DND-41 (cell line): ENCODE measurements at regions not wholly inside any gene's neighbourhood (a gene's known extent, or its start where the extent isn't known, plus 50 kb on each side); places are given as distances from the start of the nearest gene placed in this dataset.
"Not testable (repeated sequence)": the region's sequence is repeated elsewhere in the genome, so short reads cannot be mapped to it uniquely, and the experiment has no call there.

ENCODE experiments used
- ATAC-seq: fragments of 200-7000 bp; cut with Tn5 transposase; 3 replicates; pipeline ENCODE4 v1.9.1; 2021; ENCODE audit warnings: low read depth; ENCODE audit not compliant: insufficient read depth
- DNase-seq: peaks from one replicate; pipeline ENCODE4 v3.0.0-alpha.2; 2020
- H2AFZ ChIP-seq: 2 replicates; pipeline ENCODE4 v1.6.0; 2012; ENCODE audit warnings: low read depth, low read length
- H3K27ac ChIP-seq: 2 replicates; pipeline ENCODE4 v1.5.1; 2012; ENCODE audit warnings: low read length, inconsistent platforms
- H3K27me3 ChIP-seq: fragments of 200-600 bp; sonication (generic); 2 replicates; pipeline ENCODE4 v1.6.0; 2012; ENCODE audit warnings: low read length, mild to moderate bottlenecking, inconsistent platforms; ENCODE audit not compliant: insufficient read depth, poor library complexity
- H3K36me3 ChIP-seq: 2 replicates; pipeline ENCODE4 v1.5.1; 2012; ENCODE audit warnings: low read length, inconsistent platforms; ENCODE audit not compliant: insufficient read depth
- H3K4me1 ChIP-seq: 2 replicates; pipeline ENCODE4 v1.5.1; 2012; ENCODE audit warnings: mild to moderate bottlenecking, low read length; ENCODE audit not compliant: insufficient read depth
- H3K4me2 ChIP-seq: 2 replicates; pipeline ENCODE4 v1.6.0; 2012; ENCODE audit warnings: mild to moderate bottlenecking, moderate library complexity, low read length, inconsistent platforms; ENCODE audit not compliant: insufficient read depth
- H3K4me3 ChIP-seq, 2 experiments: fragments of 200-600 bp in 1 of 2; shearing (Covaris generic) in 1 of 2; 2 replicates each; pipeline ENCODE4 v1.5.1; 2012 to 2016; ENCODE audit warnings: inconsistent platforms in 2 of 2, low read length in 2 of 2, mild to moderate bottlenecking in 2 of 2, low read depth in 1 of 2, moderate library complexity in 1 of 2
- H3K79me2 ChIP-seq: 2 replicates; pipeline ENCODE4 v1.6.0; 2012; ENCODE audit warnings: low read length, inconsistent platforms; ENCODE audit not compliant: insufficient read depth
- H3K9ac ChIP-seq: 2 replicates; pipeline ENCODE4 v1.6.0; 2012; ENCODE audit warnings: low read depth, mild to moderate bottlenecking, inconsistent platforms, low read length, moderate library complexity
- H3K9me3 ChIP-seq: 2 replicates; pipeline ENCODE4 v1.5.1; 2012; ENCODE audit warnings: low read length, moderate library complexity, mild to moderate bottlenecking, inconsistent platforms; ENCODE audit not compliant: insufficient read depth, severe bottlenecking
- H4K20me1 ChIP-seq: 2 replicates; pipeline ENCODE4 v1.6.0; 2012; ENCODE audit warnings: low read length; ENCODE audit not compliant: insufficient read depth
- CTCF ChIP-seq: IDR thresholded peaks from 2 replicates; pipeline ENCODE4 v1.5.1; 2012; ENCODE audit warnings: borderline replicate concordance, low read length, moderate library complexity, mild to moderate bottlenecking; ENCODE audit not compliant: poor library complexity, severe bottlenecking; ENCODE audit errors: extremely low read depth
- EZH2 ChIP-seq: IDR thresholded peaks from 3 replicates; pipeline ENCODE4 v1.6.1; 2012; ENCODE audit warnings: borderline replicate concordance, low read depth, mild to moderate bottlenecking, moderate library complexity, low read length, inconsistent platforms; ENCODE audit not compliant: severe bottlenecking

- no peak for TF ChIP-seq EZH2
- no peak for TF ChIP-seq CTCF
- H3K4me2 ChIP-seq: no peak overlapping the region
- no peak overlapping the region for H2AFZ ChIP-seq
- no peaks in the 10 kb centered on the region for H3K27me3 ChIP-seq
- H3K27ac ChIP-seq: no peak overlapping the region
- no peaks in the 10 kb centered on the region for H3K79me2 ChIP-seq
- DNase-seq (no peak), ATAC-seq (no peak)
- H3K9me3 ChIP-seq: peaks cover 14% of the 10 kb centered on the region
- H3K36me3 ChIP-seq: no peaks in the 10 kb centered on the region
- H4K20me1 ChIP-seq: no peaks in the 10 kb centered on the region
- no peaks in the 10 kb centered on the region for H3K4me1 ChIP-seq
- H3K9ac ChIP-seq: no peak overlapping the region
- no peak overlapping the region for H3K4me3 ChIP-seq
These were observed 1151.8 kb downstream of the UQCRFS1 start for GRCh38 chr19:28061111-28061510.

GRCh38 chr19:28057026-28057425 is 1155.9 kb downstream of the UQCRFS1 start:
- H3K4me2 ChIP-seq, H3K9ac ChIP-seq, ATAC-seq, H3K4me3 ChIP-seq, H3K79me2 ChIP-seq, H4K20me1 ChIP-seq, H3K4me1 ChIP-seq, H3K27ac ChIP-seq, H3K27me3 ChIP-seq, H2AFZ ChIP-seq, DNase-seq, H3K36me3 ChIP-seq: not testable (repeated sequence)
- peaks cover 14% of the 10 kb centered on the region for H3K9me3 ChIP-seq

GRCh38 chr19:28051047-28051446 is 1161.9 kb downstream of the UQCRFS1 start:
- no peak for ATAC-seq
- H3K4me1 ChIP-seq: no peaks in the 10 kb centered on the region

GRCh38 chr19:28049875-28050274 is 1163.1 kb downstream of the UQCRFS1 start:
- no peak for ATAC-seq
- Histone ChIP-seq H3K4me1 (no peaks in the 10 kb centered on the region), H3K27me3 (no peaks in the 10 kb centered on the region)

More at GRCh38 chr19:28051047-28051446, 1161.9 kb downstream of the UQCRFS1 start:
- Histone ChIP-seq H3K36me3 (no peaks in the 10 kb centered on the region), H3K4me2 (no peak overlapping the region), H3K9me3 (no peaks in the 10 kb centered on the region), H3K9ac (no peak overlapping the region), H3K27ac (no peak overlapping the region), H4K20me1 (no peaks in the 10 kb centered on the region), H3K4me3 (no peak overlapping the region), H3K79me2 (no peaks in the 10 kb centered on the region), H2AFZ (no peak overlapping the region), H3K27me3 (no peaks in the 10 kb centered on the region)
- peak; percentile 8 for DNase-seq
- TF ChIP-seq CTCF (no peak), EZH2 (no peak)

More at GRCh38 chr19:28049875-28050274, 1163.1 kb downstream of the UQCRFS1 start:
- Histone ChIP-seq H3K4me3 (no peak overlapping the region), H3K27ac (no peak overlapping the region), H3K9ac (no peak overlapping the region), H3K9me3 (no peaks in the 10 kb centered on the region), H2AFZ (no peak overlapping the region), H4K20me1 (no peaks in the 10 kb centered on the region), H3K79me2 (no peaks in the 10 kb centered on the region), H3K36me3 (no peaks in the 10 kb centered on the region), H3K4me2 (no peak overlapping the region)
- no peak for DNase-seq
- no peak for TF ChIP-seq CTCF
- TF ChIP-seq EZH2: no peak
